ENCODE measurements at regions not wholly inside any gene's neighbourhood (a gene's known extent, or its start where the extent isn't known, plus 50 kb on each side); places are given as distances from the start of the nearest gene placed in this dataset.

DNA sequence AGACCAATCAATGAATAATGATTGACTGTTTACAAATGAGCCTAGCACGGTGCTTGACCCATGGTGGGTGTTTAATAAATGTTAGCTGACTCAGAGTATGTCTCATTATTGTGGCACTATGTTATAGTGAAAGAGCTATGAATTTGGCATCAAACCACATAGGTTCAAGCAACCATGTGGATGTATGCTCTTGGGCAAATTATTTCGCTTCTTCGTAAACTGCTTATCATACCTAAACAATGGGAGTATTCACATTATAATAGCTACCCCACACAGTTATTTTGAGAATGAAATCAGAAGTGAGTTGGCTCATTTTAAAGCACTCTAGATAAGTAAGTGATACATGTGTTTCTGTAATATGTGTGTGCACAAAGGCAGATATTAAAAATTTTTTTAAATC, 118.7 kb upstream of the HSD17B12 start:
- Mint-ChIP-seq H3K4me3 (no peak overlapping the region), H3K27ac (no peak overlapping the region), H3K36me3 (no peaks in the 10 kb centered on the region), H3K4me1 (peaks cover 4 to 6% (median 5%) of the 10 kb centered on the region in 3 donors), H3K27me3 (peaks cover 34% of the 10 kb centered on the region), H3K9me3 (peaks cover 0 to 2% (median 1%) of the 10 kb centered on the region in 3 donors)

DNA sequence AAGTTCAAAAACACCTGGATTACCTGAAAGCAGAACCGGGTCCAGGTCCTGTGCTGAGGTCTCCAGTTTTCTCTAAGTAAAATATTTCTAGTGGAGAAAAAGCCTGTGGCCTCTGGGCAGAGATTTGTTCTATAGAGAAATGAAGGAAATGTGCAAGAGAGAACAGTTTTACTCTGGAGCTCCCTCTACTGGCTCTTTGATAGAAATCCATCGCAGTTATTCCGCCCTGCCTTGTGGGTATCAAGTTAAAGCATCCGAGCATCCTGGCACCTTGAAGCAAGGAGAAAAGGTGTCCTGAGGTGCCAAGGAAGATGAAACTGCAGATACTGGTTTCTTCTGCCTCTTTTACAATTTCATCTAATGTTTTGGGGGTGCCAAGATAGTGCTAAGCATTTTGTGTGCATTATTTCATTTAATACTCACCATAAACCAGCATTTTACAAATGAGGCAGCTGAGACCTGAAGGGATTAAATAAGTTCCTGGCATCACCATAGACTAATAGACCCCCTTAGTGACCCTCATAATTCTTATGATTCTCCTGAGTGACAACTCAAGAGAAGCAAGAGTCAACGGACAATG, 113.1 kb upstream of the HSD17B12 start:
- Mint-ChIP-seq H3K27me3 (peaks cover 33% of the 10 kb centered on the region), H3K4me1 (peaks cover 0 to 1% (median 0%) of the 10 kb centered on the region in 3 donors), H3K36me3 (no peaks in the 10 kb centered on the region), H3K27ac (no peak overlapping the region), H3K9me3 (peaks cover 1 to 7% (median 2%) of the 10 kb centered on the region in 3 donors), H3K4me3 (no peak overlapping the region)

DNA sequence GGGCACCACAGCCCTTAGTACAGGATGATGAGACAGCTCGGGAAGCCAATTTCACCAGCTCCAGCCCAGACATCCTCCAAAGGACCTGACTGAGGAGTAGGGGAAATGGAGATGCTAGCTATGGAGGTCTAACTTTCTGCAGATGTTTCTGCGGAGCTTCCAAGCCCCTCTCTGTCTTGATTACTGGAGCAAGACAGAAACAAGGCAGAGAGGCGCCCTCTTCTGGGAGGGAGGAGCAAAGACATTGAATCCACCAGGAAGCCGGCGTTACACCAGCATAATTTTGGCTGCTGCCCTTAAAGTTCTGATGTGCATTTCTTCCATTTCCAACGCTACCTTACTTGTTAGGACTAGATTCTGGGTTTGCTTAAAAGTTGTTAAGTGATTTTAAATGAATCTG, 107.3 kb upstream of the HSD17B12 start:
- peaks cover 79% of the 10 kb centered on the region for H3K27me3 Mint-ChIP-seq
- H3K4me1 Mint-ChIP-seq, result peaks cover under 1 to 21% (median 8%) of the 10 kb centered on the region in 3 donors
- no peaks in the 10 kb centered on the region for H3K36me3 Mint-ChIP-seq
- H3K4me3 Mint-ChIP-seq, result no peak overlapping the region
- no peak overlapping the region for H3K27ac Mint-ChIP-seq
- H3K9me3 Mint-ChIP-seq, result peaks cover 0 to 7% (median 6%) of the 10 kb centered on the region in 3 donors

DNA sequence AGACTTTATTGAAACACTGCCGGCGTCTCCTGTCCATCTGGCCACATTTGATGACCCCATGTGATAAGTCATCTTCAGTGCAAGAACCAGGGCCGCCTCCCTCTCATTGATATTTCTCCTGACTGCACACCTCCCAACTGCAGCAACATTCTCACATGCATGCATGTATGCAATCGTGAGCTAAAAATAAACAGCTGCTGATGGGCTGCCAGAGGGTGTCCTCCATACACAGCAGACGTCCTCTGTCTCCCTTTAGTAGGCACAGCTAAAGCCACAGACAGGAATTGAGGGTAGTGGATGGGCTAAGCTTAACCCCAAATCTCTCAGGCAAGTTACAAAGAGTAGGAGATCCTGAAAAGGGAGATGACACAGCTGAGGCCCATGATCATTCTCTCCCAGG, 106.7 kb upstream of the HSD17B12 start:
- Mint-ChIP-seq H3K27ac (no peak overlapping the region), H3K9me3 (peaks cover 0 to 7% (median 6%) of the 10 kb centered on the region in 3 donors)

DNA sequence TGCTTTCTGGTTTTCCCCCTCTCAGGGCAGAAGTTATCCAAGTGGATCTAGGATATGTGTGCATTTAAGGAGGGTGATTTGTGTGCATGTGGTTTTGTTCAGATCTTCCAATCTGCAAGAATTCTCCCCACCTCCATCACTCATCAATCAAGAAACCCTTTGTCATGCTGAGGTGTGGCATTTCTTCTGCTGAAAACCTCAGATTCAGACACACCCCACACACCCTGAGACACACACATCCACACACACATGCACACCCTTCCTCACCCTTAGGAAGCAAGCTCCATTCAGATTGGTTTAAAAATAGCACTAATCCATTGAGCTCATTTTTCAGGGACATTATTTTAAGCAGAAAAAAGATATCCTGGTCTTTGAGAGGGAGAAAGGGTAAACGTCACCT, 106.1 kb upstream of the HSD17B12 start:
- H3K4me1 Mint-ChIP-seq, result peaks cover 7 to 23% (median 11%) of the 10 kb centered on the region in 3 donors
- H3K4me3 Mint-ChIP-seq, result peak overlapping the region in 1 of 4 donors; percentile 51
- peaks cover 0 to 7% (median 6%) of the 10 kb centered on the region in 3 donors for H3K9me3 Mint-ChIP-seq
- H3K36me3 Mint-ChIP-seq, result no peaks in the 10 kb centered on the region
- peaks cover 81% of the 10 kb centered on the region for H3K27me3 Mint-ChIP-seq
- no peak overlapping the region for H3K27ac Mint-ChIP-seq

More for the DNA sequence above, 106.7 kb upstream of the HSD17B12 start:
- H3K27me3 Mint-ChIP-seq, result peaks cover 80% of the 10 kb centered on the region
- peaks cover 7 to 23% (median 11%) of the 10 kb centered on the region in 3 donors for H3K4me1 Mint-ChIP-seq
- no peak overlapping the region for H3K4me3 Mint-ChIP-seq
- H3K36me3 Mint-ChIP-seq, result no peaks in the 10 kb centered on the region

DNA sequence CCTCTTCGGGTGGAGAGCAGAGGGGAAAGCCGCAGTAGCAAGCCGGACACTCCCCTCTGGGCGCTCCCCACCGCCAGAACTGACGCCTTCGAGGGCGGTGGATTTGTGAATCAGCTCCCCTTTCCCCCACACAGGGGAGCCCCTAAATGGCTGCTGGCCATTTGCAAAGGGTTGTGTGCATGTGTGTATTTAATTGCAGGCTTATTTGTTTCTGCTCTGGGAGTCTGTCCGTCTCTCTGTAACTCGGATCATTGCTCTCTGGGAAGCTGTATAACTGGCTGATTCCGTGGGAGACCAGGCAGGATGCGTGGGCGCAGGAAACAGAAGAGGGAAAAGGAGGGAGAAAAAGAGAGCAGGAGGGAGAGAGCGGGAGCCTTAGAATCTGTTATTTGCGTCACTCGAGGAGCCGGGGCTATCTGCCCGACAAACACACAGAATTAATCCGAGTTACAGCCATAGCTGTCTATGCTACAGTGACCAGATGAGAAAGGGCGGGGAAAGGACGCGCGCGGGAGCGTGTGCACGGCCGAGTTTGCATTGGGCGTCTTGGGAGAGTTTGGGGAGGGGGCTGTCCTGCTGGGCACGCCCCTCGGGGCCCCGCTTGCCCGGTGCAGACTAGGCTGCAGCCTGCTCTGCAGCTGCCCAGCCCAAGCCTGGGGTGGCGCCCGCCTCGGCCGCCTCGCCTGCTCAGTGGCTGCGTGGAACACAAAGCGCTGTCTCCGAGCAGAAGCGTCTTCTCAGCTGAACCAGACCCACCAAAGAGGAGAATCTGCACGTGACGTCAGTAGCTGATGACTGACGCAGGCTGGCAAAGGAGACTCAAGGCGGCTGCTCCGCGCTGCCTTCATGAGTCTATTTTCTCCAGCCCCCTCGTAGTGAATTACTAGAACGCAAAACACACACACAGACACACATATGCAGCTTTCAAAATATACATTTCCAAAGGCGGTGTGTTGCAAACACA, 105.3 kb upstream of the HSD17B12 start:
- Mint-ChIP-seq H3K9me3 (peaks cover 0 to 6% (median 2%) of the 10 kb centered on the region in 3 donors), H3K27me3 (peaks cover 80% of the 10 kb centered on the region), H3K4me1 (peaks cover 7 to 23% (median 11%) of the 10 kb centered on the region in 3 donors), H3K4me3 (peak overlapping the region in 3 of 4 donors; percentile 40 to 77 (median 63)), H3K36me3 (no peaks in the 10 kb centered on the region), H3K27ac (peak overlapping the region in 1 of 3 donors; percentile 67)

DNA sequence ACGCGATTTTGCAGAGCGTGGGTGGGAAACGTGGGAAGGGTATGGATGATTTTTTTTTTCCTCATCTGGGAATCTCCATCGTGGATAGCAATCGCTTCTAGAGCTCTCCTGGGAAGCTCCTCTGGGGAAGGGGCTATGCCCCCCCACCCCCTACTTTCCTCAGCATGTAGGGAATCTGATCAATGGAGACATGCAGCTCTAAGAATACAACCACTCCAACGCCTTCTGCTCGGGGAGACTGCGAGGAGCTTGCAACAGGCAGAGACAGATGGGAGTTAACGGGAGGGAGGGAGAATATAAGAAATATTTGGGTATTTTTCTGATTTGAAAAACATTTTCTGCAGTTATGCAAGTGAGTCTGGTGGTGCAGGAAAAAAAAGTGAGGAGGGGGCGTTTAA, 104.6 kb upstream of the HSD17B12 start:
- Mint-ChIP-seq H3K36me3 (peaks cover 1% of the 10 kb centered on the region), H3K27me3 (peaks cover 87% of the 10 kb centered on the region), H3K4me1 (peaks cover 13 to 29% (median 13%) of the 10 kb centered on the region in 3 donors), H3K4me3 (peak overlapping the region in 3 of 4 donors; percentile 40 to 77 (median 63)), H3K9me3 (peaks cover 0 to 6% (median 0%) of the 10 kb centered on the region in 3 donors), H3K27ac (no peak overlapping the region)

DNA sequence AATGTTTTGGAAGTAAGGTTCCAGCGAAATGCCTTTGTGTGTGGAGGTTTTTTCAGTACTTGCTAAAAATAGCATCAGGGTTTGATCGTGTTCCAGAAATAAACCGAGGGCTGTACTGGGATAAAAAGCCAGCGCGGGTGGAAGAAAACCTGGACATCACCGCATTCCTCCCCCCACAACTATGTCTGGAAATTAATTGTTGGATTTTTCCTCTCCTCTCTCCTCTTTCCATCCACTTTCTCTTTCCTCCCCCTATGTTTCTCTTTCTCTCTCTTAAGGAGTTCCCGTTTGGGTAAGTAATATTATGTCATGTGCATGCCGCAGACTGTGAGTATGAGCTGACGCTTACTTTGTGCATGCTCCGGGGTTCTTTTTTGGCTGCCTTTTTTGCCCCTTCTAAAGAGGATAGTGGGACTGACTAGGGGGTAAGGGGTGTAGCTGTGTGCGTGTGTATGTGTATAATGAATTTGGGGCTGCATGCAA, 104.2 kb upstream of the HSD17B12 start:
- H3K4me1 Mint-ChIP-seq, result peaks cover 13 to 29% (median 15%) of the 10 kb centered on the region in 3 donors

DNA sequence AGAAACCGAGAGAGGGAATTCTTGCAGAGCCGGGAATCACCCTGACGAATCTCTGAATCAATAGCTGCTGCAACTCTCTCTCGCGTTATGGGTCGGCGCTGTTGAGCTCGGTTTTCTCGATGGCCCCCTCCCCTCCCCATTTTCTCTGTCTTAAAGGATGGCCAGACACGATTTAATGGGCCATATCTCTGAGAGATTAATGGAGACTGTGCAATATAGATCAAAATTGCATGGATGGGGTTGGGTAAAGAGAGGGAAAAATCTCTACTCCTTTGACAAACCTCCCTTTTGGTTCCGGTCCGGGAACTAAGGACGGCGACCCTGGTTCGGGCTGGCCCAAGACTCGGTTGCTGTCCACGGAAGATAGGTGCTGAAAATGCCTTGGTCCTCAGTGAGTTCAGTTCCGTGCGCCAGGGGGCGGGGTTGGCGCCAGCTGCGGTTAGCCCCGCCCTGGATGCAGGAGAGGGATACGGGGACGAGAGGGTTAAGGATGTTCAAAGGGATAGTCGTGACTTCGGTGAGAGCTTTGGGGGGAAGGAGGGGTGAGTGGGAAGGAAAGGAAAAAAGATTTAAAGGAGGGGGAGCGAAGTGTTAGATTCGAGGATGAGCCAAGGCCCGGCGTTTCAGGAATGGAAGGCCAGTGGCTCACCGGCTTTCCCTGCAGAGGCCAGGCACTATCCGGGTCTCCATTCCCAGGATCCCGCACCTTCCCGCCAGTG, 103.6 kb upstream of the HSD17B12 start:
- H3K36me3 Mint-ChIP-seq, result peaks cover 1% of the 10 kb centered on the region
- peaks cover 13 to 33% (median 19%) of the 10 kb centered on the region in 3 donors for H3K4me1 Mint-ChIP-seq
- H3K4me3 Mint-ChIP-seq, result peak overlapping the region in 1 of 4 donors; percentile 91
- H3K27me3 Mint-ChIP-seq, result peaks cover 88% of the 10 kb centered on the region
- H3K27ac Mint-ChIP-seq, result no peak overlapping the region
- H3K9me3 Mint-ChIP-seq, result peaks cover 0 to 6% (median 0%) of the 10 kb centered on the region in 3 donors

More for the DNA sequence above, 104.2 kb upstream of the HSD17B12 start:
- Mint-ChIP-seq H3K9me3 (peaks cover 0 to 6% (median 0%) of the 10 kb centered on the region in 3 donors), H3K4me3 (peak overlapping the region in 2 of 4 donors; percentile 40 to 63), H3K36me3 (peaks cover 1% of the 10 kb centered on the region), H3K27me3 (peaks cover 88% of the 10 kb centered on the region), H3K27ac (no peak overlapping the region)

DNA sequence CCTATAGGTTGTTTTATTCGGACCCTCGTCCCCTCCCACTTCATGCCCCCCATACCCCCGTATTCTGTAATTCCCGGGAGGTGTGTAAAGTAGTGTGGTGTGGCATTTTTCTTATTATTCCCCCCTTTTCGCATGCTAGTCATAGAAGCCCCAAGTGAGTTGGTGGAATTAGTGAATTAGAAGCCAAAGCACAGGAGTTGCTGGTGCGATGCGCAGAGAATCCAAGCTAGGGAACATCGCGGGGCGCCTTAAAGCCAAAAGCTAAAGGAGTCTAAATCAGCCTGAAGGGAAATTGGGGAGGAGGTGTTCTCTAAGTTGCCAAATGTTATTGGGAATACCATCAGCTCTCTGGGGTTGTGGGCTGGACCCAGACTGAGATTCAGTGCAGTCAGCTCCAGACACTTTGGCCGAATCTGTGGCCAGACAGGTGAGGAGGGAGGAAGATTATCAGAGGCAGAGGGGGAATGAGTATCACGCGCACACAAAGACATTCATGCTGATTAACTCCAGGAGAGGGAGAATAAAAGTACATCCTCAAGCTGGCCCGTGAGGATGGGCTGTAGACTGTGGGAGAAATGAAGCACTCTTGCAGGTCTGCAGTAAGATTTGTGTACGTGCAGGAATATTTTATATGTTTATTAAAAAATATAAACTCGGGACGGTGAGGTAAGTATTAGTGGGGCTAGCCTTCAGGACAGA, 102.8 kb upstream of the HSD17B12 start:
- H3K27me3 Mint-ChIP-seq, result peaks cover 89% of the 10 kb centered on the region
- peaks cover 0 to 6% (median 0%) of the 10 kb centered on the region in 3 donors for H3K9me3 Mint-ChIP-seq
- peak overlapping the region; percentile 1 to 90 (median 65) for H3K4me3 Mint-ChIP-seq
- no peak overlapping the region for H3K27ac Mint-ChIP-seq
- H3K36me3 Mint-ChIP-seq, result peaks cover 1% of the 10 kb centered on the region
- peaks cover 16 to 36% (median 19%) of the 10 kb centered on the region in 3 donors for H3K4me1 Mint-ChIP-seq

DNA sequence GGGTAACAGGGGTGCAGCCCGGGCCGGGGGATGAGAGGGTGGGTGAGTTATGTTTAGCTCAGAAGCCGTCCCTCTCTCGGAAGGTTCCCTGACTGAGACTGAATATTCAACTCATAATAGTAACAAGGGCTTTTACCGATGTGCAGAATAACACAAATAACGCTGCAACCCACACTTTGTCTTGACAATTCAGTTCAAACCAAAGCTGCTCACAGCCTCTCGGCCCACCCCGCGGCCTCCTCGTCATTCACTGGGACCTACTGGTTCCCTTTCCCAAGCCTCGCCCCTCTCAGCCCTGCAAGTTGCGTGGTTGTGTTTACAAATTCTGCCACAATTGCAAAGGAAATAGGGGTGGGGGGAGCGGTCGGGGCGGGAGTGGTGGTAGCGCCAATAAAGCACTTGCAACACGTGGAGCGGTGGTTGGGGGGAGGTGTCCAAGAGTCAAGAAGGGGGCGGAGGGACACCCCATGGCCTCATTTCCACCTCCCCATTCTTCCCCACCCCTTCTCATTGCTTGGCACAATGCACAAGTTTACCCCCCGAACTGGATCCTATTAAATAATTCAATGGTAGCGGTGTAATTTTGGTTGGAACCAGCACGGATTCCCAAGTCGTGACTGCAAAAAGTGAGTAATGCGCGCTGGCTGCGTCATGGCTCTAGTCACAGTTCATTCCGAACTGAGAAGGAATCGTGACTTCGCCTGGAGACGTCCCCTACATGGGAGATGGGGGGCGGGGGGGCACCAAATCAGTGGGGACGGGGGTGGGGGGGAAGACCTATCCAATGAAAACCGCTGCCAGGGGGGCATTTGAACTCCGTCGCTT, 102.0 kb upstream of the HSD17B12 start:
- Mint-ChIP-seq H3K27ac (peak overlapping the region in 1 of 3 donors; percentile 31), H3K27me3 (peaks cover 87% of the 10 kb centered on the region), H3K36me3 (peaks cover 1% of the 10 kb centered on the region), H3K4me3 (peak overlapping the region; percentile 77 to 94 (median 84)), H3K9me3 (peaks cover 0 to 6% (median 0%) of the 10 kb centered on the region in 3 donors), H3K4me1 (peaks cover 16 to 36% (median 19%) of the 10 kb centered on the region in 3 donors)

DNA sequence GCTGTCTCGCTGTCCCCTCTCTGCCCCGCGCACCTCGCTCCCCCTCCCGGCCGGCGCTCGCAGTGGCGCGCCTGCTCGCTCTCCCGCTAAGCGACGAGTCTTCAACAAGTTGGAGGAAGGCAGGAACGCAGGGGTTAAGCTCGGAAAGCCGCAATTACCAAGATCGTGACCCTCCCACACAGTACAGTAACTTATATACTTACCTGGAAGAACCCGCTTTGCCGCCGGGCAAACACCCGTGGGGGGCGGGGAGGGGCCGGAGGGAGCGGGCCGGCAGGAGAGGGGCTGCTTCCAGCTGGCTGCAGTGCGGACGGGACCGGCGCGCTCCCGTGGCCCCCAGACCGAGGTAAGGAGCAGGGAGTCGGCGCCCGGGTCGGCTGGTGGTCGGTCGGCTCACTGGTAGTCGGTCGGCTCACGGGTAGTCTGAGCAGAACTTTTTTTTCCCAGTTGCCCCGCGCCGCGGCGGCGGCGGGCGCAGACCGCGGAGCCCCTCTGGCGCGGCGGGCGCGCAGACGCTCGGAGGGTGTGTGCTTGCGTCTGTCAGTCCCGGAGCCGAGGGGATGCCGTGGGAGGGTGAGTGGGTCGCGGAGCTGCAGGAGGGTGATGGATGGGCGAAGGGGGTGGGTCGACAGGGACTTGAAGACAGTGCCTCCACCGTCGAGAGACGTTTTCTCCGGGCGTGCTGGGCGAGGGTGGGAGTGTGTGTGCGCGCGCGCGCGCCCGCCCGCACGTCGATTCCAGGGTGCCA, 101.2 kb upstream of the HSD17B12 start:
- no peak overlapping the region for H3K27ac Mint-ChIP-seq
- peaks cover 16 to 36% (median 19%) of the 10 kb centered on the region in 3 donors for H3K4me1 Mint-ChIP-seq
- peaks cover 1% of the 10 kb centered on the region for H3K36me3 Mint-ChIP-seq
- H3K9me3 Mint-ChIP-seq, result peaks cover 0 to 6% (median 0%) of the 10 kb centered on the region in 3 donors
- H3K27me3 Mint-ChIP-seq, result peaks cover 85% of the 10 kb centered on the region
- peak overlapping the region; percentile 58 to 94 (median 82) for H3K4me3 Mint-ChIP-seq

DNA sequence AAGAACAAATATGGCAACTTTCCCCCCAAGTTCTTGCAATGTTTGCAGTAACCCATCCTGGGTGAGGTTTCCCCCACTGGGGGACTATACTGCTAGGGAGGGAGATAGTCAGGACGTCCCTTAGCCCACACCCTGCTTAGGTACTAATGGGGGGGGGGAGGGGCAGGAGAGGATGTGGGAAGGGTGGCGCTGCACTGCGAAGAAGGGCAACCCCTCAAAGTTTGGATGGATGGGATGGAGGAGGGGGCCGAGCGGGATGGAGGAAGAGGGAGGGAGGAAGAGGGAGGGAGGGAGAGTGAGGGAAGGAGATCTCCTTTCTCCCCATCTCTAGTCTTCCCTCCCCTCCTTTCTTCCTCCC, 100.6 kb upstream of the HSD17B12 start:
- Mint-ChIP-seq H3K9me3 (peaks cover 0 to 6% (median 0%) of the 10 kb centered on the region in 3 donors), H3K36me3 (peaks cover 1% of the 10 kb centered on the region), H3K4me1 (peaks cover 16 to 36% (median 19%) of the 10 kb centered on the region in 3 donors), H3K27ac (no peak overlapping the region), H3K27me3 (peaks cover 83% of the 10 kb centered on the region), H3K4me3 (peak overlapping the region; percentile 77 to 94 (median 87))
